Activated CD8-positive, alpha-beta memory T cell treated with anti-CD3 and anti-CD28 coated beads, Interleukin-2, amount 50 U/mL, for 24 hours (primary cell): ENCODE measurements at regions not wholly inside any gene's neighbourhood (a gene's known extent, or its start where the extent isn't known, plus 50 kb on each side); places are given as distances from the start of the nearest gene placed in this dataset.

Source experiments
- DNase-seq: peaks from one replicate; pipeline ENCODE4 v3.0.0-alpha.2; 2020; ENCODE audit errors: extremely low read depth

DNA sequence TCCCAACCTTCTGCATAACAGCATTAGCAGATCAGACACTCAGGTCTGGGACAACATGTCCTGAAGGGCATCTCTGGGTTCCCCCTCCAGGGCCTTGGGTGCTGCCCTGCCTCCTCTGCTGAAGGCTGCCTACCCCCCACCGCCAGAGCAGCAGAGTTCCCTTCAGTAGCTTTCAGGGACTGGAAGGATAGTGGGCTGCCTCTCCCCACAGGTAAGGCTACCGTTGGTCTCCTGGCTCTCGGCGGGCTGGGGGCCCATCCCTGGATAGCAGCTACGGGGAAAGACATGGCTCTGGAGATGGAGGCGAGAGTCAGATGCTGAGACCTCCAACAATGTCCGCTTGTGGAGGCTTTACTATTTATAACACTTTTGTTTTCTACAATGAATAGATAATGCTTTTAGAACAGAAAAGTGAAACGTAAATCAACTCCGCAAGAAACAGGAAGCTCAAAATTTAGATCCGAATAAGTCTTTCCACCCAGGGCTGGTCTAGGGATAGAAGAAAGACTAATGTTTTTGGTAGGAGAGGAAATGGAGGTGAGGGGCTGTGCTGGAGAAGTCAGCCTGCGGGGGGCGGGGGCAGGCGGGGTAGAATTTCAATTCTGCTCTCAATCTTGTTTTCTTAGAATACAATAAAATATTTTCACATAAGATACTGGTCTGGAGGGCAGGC, 58.4 kb downstream of the ARL4C start:
- no peak for DNase-seq

DNA sequence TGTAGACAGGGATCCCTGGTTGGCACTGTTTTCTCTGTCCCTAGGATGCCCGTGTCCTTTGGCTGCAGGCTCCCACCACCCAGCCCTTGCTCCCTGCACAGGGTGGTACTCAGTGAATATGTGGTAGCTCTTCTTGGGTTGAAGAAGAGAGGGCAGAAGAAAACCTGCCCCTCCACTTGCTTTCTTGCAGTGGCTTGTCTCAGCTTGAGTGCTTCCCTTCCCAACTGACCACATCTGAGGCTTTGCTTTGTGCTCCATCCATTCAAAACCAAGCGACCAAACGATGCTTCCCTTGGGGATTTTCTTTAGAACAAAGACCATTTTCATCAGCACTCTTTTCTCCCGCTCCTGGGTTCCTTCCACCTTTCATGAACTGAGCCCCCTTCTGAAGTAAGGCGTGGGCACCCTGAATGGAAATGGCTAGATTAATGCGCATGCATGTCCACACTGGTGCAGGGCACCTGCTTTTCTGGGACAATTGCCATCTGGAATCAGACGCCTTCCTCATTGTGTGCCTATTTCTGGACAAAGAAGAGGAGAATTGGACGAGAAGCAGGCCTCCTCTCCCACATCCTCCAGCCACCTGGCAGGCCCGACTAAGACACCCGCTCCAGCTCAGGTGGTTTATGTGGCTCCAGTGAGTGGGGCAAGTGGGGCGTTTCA, 59.1 kb downstream of the ARL4C start:
- DNase-seq, result no peak

DNA sequence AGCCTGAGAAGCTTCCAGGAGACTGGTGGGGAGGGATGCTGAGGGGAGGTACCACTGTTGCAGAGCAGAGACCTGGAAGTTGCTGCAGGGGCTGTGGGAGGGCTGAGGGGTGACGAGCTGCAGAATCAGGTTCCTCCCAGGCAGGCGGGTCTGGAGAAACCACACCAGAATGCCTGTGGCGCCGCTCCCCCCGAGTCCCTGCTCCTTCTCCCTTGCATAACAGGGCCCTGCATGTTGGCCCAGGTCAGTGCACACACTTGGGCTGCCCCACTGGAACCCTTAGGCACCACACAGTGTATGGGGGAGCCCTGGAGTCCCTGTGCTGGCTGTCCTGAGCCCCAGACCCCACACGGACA, 60.4 kb downstream of the ARL4C start:
- no peak for DNase-seq

GRCh38 chr2:234435836-234436481, 60.9 kb downstream of the ARL4C start:
- DNase-seq, result no peak

DNA sequence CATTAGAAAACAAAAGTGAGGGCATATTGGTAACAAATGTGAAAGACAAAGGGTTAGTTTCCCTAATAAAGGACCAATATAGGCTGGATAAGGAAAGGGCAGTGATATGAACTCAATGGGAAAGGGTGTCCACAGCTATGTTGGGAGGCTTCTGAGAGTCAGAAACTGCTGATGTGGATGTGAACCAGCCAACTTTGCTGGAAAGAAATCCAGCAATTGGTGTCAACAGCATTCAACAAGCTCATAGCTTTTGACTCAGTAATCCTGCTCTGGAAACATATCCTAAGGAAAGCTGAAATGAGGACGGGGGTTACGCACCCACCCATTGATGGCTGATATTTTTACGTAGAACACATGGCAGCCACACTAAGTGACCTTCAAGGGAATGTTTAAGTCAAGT, 63.7 kb downstream of the ARL4C start:
- DNase-seq, result no peak

GRCh38 chr2:234430871-234431270, 66.0 kb downstream of the ARL4C start:
- no peak for DNase-seq

GRCh38 chr2:234429265-234429664, 67.6 kb downstream of the ARL4C start:
- DNase-seq, result no peak

DNA sequence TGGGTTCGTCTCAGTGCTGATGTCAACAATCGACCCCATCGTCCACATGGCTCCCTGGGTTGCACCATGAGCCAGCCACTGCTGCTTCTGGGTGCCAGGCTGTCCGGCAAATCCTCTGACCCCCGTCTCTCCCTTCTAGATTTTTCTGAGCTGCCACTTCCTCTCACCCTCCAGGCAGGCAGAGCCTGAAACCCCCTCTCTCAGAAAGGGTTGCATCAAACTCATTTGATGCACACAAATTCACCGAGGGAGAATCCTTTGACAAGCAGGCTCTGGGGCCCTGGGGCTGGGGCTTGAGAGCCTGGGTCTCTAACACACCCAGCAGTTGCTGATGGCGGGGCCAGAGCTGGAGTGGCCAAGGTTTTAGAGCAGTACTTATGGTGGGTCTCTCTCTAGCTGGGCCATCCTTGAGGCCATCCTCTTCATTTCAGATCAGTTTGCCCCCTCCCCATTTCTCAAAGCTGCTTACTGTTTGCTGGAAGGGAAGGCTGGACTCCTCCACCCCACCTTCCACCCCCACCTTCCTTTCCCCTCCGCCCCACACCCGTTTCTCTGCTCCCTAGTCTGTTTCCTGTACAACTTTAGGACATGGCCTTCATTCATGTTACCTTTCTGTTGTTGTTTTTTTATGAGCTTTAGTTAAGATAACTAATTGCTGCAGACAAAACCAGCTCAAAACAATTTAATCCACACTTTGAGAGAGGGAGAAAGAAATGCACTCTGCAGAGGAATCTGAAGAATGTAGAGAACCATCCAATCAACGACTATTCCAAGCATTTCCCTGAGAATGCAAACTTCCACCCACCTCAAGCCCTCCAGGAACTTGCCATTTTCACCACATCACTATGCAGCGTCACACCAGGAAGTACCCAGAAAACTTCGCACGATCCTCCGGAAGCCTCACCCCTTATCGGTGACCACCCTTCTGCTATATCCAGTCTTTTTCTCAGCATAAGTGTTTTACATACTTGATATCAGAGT, 69.5 kb downstream of the ARL4C start:
- DNase-seq, result no peak

DNA sequence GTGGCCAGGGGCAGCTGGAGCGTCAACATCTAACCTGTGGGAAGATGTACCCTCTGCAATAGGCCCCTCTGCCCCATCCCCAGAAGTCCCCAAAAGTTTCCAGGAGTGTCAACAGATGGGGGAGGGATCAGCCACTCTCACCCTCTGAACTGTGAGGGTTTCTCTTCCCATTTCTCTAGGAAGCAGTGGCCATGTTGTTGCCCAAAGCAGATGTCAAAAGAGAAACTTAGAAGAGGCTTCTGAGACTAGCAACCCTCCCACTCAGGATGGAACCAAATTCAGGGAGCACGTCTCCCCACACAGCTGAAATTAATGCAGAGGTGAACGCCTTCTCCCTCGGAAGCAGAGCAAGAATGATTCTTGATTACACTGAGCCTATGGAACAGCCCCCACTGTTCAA, 70.3 kb downstream of the ARL4C start:
- DNase-seq, result no peak

DNA sequence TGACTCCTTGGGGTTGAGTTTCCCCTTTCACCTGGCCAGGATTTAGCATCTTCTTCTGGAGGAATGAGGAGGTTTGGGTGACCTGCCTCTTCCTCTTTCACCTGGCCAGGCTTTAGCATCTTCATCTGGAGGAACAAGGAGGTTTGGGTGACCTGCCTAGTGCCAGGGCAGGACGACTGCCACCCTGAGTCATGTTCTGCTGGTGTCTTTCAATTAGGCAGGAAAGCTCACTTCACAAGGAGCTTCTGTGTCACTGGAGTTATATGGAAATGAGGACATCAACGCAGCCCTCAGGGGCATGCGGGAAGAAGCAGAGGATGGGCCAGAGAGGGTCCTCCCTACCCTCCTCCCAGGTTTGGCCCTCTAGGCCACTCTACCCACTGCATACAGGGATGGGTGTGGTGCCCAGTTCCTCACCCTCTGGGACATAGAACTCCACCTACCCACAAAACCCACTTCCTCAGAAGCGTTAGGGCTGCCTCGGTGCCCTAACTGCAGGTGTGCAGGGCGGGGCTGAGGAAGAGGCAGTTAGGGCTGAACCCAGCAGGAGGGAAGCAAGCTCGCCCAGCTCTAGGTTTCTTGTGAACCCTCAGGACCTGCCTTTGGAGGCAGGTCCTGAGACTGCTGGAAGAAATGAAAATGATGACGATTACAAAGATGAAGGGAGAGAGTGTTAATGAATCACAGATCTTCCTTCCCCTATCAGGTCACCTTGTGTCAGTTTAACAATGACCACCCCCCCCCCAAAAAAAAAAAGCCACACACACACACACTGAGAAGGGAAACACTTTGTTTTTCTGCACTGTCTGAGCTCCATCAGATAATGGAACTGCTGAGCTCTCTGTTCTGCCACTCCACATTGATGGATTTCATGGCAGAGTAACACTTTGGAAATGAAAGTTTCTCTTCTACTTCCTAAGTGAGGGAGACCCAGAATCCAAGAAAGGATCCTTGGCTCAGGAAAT, 71.0 kb downstream of the ARL4C start:
- no peak for DNase-seq

DNA sequence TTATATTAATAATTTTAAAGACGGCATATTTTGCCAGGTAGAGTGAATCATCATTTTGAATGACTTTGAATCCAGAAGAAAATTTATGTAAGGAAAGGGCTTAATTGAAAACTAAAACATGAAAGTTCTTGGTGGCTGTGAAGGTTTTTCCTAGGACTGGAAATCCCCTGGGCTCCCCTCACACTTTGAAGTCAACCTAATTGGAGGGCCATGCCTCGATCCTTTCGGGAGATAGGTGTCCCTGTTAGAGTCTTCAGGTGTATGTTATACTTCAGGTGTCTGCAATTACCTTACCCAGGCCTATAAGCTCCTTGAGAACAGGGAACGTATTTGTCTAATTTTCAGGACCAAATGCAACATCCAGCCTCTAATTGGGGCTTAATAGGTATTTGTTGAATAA, 73.0 kb downstream of the ARL4C start:
- no peak for DNase-seq

DNA sequence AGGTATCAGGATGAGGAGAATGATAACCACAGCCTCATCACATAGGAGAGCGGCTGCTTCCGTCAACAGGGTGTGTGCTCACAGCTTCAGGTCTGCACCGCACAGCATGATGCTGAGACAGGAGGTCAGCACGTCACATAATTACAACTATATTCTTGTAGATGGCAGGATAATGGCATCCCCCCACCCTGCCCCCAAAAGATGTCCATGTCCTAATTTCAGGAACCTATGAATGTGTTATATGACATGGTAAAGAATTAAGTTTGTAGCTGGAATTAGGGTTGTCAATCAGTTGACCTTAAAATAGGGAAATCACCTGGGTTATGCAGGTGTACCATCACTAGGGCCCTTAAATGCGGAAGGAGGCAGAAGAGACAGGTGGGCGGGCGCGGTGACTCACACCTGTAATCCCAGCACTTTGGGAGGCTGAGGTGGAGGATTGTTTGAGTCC, 73.9 kb downstream of the ARL4C start:
- no peak for DNase-seq

- no peak for DNase-seq
These were observed 74.6 kb downstream of the ARL4C start for GRCh38 chr2:234422273-234422732.

GRCh38 chr2:234420408-234420807, 76.5 kb downstream of the ARL4C start:
- no peak for DNase-seq

- DNase-seq, result no peak
These were observed 77.2 kb downstream of the ARL4C start for GRCh38 chr2:234419726-234420125.

DNA sequence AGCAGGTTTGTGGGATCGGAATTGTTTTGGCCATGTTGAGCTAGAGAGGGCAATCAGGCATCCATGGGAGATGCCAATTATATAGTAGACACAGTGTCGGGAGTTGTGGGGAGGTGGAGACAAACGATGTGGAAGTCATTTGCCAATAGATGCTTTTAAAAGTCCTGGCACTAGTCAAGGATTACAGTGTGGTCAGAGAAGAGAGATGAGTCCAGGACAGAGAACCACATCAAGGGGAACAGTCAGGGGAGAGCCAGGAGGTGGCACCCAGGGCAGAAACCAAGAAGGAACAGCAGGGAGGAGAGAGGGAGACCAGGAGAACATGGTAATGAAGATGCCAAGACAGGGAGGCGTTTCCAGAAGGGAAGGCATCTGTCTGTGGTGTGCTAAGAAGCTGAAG, 81.2 kb downstream of the ARL4C start:
- DNase-seq, result no peak

GRCh38 chr2:234414596-234414995, 82.3 kb downstream of the ARL4C start:
- no peak for DNase-seq

DNA sequence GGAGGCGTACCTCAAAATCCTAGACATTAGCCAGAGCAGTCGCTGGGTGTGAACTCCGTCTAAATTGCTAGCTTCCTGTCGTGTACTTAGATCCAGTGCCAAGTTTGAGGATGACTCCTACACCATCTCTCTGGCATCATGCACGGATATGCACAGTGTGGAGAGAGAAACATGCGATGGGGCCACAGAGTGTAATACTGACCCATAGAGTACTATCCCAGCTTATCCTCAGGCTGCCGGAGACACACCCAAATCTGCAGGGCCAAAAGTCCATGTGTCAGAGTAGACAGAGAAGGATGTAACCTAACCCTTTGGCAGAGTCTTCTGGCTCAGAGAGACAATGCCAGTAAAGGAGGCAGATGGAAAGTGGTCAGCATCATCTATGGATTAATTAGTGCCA, 84.2 kb downstream of the ARL4C start:
- no peak for DNase-seq

DNA sequence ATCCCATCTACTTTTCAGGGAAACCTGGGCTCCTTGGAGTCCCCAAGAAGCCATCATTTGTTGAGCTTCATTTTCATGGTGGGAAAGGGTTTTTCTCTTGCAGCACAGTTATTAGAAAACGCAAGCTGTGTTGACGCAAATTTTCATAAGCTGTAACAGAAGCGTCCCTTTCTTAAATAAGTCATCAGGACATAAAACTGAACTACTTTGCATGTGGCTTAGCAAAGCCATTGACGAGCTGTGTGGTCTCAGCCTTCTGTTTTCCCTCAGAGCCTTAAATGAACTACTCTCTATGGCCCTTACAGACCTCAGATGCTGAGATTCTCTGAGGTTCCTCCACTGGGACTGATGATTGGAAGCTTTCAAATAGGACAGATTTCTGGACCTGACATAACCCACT, 85.1 kb downstream of the ARL4C start:
- no peak for DNase-seq

- no peak for DNase-seq
These were observed 86.4 kb downstream of the ARL4C start for GRCh38 chr2:234410526-234410925.

- DNase-seq, result no peak
These were observed 87.3 kb downstream of the ARL4C start for GRCh38 chr2:234409590-234409989.
